ENCODE measurements at regions not wholly inside any gene's neighbourhood (a gene's known extent, or its start where the extent isn't known, plus 50 kb on each side); places are given as distances from the start of the nearest gene placed in this dataset.
"Not testable (repeated sequence)": the region's sequence is repeated elsewhere in the genome, so short reads cannot be mapped to it uniquely, and the experiment has no call there.

DNA sequence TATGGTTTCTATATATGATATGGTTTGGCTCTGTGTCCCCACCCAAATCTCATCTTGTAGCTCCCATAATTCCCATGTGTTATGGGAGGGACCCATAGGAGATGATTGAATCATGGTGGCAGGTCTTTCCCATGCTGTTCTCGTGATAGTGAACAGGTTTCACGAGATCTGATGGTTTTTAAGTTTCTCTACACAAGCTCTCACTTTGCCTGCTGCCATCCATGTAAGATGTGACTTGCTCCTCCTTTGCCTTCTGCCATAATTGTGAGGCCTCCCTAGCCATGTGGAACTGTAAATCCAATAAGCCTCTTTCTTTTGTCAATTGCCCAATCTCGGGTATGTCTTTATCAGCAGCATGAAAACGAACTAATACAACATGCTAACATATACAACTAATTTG, 252.2 kb upstream of the NRIP1 start:
- not testable (repeated sequence) for DNase-seq (ENCODE audit: low spot score)

DNA sequence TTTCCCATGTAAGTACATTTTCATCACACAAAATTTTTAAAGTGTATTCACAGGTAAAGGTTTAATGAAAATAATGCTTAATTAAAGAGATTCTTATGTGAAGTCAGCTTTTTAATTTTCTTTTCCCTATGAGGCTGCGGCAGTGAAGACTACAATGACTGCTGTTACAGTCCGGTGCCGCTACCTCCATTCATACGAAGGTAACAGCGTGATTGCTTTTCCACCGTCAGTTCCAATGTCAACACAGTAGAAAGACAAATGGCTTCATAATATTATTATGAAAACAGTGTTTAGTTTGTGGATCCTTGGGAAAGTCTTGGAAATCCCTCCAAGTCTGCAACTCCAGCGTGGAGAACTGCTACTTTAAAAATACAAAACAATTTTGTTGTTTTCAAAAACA, 254.9 kb upstream of the NRIP1 start:
- no peak for DNase-seq (ENCODE audit: low spot score)

DNA sequence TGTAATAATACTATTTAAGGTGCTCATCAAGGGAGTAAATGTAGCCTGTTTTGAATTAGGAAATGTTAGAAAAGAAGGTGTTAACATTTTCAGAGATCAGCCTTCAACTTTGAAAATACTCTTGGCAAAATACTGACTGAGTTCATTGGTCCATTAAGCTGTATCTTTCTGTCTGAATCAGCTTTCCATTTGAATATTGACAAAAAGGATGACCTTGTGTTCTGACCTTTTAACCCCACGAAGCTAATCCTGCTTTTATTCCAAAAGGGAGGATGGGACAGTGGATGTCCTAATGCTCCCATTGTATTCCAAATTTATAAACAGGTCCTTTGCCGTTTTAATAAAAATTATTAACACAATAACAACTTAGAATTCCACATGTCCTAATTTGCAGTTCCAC, 259.7 kb upstream of the NRIP1 start:
- no peak for DNase-seq (ENCODE audit: low spot score)

DNA sequence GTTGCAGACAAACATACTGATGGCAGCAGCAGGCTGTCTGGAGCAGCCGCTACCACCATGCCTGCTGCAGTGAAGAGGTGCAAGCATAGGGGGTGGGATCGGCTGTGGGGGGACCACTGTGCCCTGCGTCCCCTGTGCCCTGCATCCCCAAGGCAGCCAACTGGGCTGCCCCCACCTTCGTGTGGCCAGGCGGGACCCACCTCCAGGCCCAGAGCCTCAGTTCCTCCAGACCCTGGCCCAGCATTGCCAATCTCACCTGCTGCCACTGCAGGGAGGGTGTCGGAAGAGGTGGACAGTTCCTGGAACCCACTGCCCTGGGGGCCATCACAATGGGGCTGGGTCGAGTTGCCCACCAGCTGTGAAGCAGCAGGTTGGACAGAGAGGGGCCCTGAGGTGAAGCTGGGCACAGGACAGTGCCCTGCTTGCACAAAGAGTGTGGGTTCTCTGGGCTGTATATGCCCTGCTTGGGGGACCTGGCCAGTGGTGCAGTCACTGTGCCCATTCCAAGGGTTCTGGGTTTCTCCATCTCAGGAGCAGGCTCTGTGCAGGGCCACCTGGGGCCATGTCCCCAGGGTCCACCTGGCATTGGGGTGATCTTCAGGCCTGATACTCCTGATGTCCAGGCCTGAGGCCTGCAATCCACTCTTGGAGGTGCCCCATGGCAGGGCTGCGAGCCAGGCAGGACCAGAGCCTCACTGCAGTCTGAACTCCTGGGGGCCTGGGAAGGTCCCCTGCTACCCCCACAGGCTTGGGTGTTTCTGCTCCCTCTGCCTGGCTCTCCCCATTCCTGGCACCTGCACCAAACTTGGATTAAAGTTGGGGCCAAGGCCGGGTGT, 261.4 kb upstream of the NRIP1 start:
- no peak for DNase-seq (ENCODE audit: low spot score)

DNA sequence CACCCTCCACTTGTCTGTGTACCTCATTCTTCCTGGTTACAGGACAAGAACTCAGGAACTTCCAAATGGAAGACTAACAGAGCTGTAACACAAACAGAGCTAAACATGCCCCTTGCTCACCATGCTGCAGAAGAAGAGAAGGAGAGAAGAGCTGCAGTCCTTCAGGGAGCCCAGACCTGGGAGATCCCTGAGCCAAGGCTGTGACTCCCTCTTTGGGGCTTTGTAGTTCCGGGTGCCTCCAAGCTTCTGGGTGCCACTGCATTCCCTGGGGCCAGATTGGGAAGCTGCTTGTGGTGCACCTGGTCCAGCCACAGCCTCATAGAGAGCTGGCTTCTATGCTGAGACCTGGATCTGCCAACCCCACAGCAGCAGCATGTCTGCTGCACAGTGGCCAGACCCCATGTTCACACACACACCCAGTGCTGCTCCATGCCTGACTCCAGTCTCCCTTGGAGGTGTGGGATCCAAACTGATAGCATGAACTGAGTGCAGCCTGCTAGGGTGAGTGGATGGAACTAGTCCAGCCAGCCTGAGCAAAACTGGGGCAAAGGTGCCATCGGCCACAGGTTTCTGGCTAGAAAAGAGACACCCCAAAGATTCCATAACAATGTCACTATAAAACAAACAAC, 263.0 kb upstream of the NRIP1 start:
- DNase-seq (ENCODE audit: low spot score) = no peak

DNA sequence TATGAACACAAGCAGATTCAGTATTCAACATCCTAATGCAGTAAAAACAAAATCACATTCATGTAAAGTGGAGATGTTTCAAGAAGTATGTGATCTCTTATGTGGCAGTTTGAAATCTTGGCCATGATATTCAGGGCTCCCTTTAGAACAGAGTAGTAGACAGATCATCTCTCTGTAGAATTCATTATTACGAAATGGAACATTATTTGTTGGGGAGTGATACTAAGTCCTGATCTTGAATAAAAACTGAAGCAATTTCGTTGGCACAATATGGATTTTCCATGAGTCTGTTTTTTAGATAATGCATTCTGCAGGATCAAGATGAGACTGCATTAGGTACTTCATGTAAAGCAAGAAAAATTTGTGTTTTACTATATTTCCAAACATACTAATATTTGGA, 264.4 kb upstream of the NRIP1 start:
- DNase-seq (ENCODE audit: low spot score) = no peak

DNA sequence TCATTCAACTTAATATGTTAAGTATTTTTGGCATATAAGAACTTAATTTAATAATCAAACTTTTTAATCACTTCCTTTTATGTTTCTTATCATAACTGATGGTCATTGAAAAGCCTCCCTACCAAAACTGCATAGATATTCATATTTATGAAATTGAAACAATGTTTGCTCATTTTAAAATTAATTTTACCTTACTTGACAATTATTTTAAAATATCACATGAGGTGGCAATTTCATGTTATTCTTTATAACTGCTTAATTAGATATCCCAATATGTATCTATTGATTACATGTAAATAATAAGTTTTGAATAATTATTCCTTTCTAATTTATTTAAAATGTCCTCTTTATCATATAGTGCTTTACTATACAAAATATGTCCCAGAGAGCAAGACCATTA, 266.1 kb upstream of the NRIP1 start:
- DNase-seq (ENCODE audit: low spot score) = no peak

DNA sequence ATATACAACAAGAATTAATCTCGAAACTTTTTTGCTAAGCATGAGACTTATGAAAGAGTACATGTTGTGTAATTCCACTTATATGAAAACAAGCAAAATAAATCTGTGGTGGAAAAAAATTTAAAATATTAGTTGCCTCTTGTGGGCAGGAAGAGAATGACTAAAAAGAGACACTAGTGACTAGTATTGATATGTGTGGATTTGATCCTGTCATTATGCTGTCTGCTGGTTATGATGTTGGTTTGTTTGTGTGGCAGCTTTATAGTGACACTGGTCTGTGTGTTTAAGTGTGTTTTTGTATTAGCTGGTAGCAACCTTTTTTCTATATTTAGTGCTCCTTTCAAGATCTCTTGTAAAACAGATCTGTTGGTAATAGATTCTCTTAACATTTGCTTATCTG, 267.8 kb upstream of the NRIP1 start:
- no peak for DNase-seq (ENCODE audit: low spot score)

DNA sequence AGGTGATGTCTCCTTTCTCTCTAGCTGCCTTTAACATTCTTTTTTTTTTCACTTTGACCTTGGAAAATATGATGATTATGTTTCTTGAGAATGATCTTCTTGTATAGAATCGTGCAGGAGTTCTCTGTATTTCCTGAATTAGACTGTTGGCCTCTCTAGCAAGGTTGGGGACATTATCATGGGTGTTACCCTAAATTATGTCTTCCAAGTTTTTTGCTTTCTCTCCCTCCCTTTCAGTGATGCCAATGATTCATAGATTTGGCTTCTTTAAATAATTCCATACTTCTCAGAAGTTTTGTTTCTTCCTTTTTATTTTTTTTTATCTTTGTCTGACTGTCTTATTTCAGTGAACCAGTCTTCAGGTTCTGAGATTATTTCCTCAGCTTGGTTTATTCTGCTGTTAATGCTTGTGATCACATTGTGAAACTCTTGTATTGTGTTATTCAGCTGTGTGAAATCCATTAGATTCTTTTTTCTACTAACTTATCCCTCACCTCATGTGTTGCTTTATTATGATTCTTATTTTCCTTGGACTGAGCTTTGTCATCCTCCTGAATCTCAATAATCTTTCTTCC, 268.4 kb upstream of the NRIP1 start:
- no peak for DNase-seq (ENCODE audit: low spot score)

DNA sequence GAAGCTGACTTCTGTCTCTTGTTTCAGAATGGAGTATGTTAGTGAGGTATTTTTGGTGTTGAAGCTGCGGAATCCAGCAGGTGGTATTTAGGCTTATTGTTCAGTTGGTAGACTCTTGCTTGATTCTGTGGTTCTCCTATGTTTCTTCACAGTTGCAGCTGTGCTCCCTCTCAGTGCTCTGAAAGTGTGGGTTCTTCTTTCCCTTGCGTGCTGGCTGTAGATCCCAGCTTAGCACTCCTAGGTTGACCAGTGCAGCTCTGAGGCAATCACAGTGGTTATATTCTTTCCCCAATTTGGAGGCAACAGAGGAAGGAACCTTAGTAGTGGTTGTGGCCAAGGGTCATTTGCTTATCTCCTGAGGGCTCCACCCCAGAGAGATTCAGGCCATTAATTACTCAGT, 269.2 kb upstream of the NRIP1 start:
- DNase-seq (ENCODE audit: low spot score) = no peak

DNA sequence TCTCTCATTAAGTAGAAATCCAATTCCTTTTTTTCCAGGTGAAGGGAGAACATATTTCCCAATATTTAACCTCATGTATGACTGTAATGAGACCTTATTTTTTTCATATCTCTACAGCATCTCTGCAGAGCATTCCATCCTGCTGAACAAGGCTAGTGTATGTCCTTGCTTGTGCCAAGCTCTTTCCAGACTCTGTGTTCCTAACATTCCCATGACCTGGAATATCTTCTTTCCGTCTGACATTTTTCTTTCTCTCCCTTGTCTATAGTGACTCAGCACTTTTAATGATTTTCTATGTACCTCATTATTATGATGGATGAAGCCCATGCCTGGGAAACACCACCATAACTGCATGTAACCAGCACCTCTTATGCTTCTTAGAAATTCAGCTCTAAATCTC, 278.3 kb upstream of the NRIP1 start:
- no peak for DNase-seq (ENCODE audit: low spot score)

DNA sequence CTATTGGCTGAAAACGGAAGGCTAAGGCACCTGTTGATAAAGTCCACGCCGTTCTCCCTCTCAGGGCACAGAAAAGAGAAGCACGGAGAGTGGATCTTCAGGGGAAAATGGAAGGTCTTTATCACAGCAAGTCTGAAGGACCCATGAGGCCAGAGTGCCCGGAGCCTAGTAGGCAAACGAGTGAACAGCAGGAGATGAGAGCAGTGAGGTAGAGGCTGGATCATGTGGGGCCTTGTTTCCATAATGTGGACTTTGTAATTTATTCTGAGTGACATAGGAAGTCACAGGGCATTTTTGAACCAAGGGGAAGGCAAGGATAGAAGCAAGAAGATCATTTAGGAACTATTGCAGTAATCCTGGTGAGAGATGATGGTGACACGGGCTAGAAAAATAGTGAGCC, 287.2 kb upstream of the NRIP1 start:
- DNase-seq (ENCODE audit: low spot score) = no peak

DNA sequence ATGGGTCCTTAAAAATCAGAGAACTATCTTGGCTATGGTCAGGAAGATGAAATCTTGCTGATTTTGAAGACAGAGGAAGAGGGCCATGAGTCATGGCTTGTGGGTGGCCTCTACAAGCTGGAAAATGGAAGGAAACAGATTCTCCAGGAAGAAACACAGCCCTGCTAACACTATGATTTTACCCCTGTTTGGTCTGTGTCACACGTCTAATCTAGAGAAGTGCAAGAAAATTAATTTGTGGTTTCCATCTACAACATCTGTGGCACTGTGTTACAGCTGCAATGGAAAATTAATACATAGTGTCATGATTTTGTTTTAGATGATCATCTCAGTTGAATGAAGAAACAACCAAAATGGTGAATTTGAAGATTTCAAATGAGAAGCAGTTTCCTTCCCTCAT, 288.7 kb upstream of the NRIP1 start:
- DNase-seq (ENCODE audit: low spot score) = no peak

DNA sequence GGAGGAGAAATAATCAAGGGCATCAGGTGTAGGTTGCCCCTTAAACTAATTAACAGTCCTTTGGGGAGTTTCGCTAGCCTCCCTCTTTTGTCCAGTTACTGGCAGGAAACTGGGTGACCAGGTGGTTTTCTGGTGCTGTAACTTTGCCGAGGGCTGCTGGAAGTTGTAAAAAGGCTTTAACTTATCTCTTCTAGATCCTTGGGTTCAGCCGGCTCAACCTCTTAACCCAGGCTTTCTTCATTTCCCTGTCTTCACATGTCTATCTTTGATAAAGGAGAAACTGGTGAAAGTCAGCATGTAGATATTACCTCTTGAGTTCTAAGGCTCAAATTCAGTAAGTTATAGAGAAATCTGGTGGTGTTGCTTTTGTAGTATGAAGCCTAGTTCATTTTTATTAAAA, 289.7 kb upstream of the NRIP1 start:
- no peak for DNase-seq (ENCODE audit: low spot score)

DNA sequence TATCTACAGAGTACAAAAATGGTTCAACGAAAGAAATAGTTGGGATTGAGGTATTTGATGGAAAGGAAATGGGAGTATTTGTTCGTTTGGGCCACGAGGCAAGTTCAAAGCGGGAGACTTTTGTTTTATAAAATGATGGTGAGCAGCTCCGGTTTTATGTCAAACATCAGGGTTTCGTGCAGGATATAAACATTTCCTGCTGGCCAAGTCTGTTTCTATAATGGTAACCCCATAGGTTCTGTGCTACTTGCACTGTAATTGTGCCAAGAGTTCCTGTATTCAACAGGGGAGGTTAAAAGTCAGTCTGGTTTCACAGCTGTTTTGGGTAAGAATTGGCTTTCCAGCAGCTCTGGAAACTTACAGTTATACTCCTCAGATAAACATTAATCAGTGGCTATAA, 290.3 kb upstream of the NRIP1 start:
- DNase-seq (ENCODE audit: low spot score) = no peak

DNA sequence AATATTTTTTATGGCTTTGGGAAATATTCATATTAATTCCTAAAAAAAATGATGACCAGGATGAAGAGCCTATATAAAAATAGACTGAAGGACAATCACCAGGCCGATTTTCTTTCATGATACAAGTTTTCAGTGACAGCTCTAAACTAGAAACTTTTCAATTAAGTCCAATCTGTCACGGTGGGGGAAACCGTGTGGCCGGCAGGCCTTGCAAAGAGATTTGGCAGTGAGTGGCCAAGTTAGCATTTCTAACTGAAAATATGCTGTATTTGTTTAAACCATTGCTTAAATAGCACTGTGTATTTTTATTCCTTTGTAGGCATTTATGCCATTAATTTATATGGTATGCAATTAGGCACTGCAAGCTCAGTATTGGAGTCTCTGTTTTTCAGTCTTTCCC, 294.5 kb upstream of the NRIP1 start:
- no peak for DNase-seq (ENCODE audit: low spot score)

DNA sequence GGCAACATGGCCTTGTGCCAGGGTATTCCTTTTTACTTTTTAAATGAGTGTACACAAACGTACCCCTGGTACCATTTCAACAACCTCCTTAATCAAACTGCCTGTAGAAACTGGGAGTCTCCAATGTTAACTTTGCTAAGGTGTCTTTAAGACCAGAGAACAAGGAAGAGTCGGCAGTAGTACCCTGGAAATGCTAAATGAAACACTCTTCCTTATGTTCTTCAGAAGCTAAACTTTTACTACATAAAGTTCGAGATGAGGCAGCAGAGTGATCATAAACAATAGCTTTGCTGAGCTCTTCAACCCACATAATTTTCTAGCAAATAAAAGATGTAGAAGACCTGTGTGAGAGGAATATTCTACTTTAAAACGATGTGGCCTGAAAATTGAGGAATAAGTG, 297.7 kb upstream of the NRIP1 start:
- DNase-seq (ENCODE audit: low spot score) = no peak

DNA sequence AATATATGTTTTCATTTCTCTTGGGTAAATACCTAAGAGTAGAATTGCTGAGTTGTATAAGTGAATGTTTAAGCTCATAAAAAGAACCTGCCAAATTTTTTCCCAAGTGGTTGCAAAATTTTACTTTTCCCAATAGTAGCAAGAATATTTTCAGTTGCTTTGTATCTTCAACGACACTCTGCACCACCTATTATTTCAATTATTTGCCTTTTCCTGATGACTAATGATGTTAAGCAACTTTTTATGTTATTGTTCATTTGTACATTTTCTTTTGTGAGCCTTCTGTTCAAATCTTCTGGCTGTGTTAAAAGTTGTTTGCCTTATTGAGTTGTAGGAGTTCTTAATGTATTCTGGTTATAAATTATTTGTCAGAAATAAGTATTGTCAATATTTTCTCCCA, 299.1 kb upstream of the NRIP1 start:
- no peak for DNase-seq (ENCODE audit: low spot score)

DNA sequence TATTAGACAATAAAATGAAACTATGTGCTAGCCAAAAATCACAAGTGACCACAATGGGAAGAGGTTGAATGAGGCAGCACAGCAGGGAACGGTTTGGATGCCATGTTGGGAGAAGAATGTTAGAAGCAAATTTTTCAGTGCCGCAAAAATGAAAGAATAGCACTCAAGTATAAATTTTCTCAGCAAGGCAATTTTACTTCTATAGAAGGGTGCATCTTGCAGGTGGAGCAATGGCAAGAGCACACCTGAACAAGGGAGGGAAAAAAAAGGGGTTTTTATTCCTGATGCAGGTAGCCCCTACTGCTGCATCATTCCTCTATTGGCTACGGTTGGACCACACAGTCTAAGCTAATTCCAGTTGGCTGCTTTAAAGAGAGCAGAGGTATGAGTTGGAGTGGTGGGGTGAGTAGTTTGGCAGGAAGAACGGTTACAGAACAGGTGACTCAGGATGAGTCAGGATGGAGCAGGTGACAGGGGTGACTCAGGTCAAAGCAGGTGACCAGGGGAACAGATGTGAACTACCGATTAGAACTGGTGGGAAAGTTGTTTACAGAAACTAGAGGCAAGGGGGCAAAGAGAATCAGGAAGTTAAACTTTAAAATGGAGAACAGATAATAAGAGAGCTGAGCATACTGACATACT, 301.1 kb upstream of the NRIP1 start:
- no peak for DNase-seq (ENCODE audit: low spot score)

DNA sequence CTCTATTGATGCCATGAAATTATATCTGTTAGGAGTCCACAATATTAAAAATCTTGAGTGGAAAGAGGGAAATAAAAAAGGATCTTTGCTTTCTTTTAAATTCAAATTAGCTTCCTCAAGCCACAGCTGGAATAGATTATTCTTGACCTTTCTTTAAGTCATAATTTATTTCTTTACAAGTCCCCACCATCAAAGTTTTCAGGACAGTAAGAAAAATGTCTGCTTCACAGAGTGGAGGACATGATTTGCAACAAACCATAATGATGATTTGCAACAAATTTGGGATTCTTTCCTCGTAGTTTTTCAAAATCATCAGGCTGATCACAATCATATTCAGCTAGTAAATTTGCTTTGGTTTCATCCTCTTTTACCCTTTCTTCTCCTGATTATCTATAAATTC, 301.8 kb upstream of the NRIP1 start:
- no peak for DNase-seq (ENCODE audit: low spot score)

DNA sequence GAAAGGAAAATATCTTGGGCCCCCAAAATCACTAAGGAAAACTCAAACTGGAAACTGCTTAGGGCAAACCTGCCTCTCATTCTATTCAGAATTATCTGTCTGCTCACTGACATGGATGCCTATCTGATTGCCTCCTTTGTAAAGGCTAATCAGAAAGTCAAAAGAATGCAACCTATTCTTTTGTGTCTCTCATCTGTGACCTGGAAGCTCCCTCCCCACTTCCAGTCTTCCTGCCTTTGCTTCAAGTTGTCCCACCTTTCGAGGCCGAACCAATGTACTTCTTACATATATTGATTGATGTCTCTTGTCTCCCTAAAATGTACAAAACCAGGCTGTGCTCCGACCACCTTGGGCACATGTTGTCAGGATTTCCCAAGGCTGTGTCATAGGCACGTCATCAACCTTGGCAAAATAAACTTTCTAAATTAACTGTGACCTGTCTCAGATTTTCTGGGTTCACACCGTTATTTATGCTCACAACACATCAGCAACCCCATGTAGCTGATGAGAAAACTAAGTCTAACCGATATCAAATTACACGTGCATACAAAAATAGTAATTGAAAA, 302.3 kb upstream of the NRIP1 start:
- DNase-seq (ENCODE audit: low spot score) = no peak

DNA sequence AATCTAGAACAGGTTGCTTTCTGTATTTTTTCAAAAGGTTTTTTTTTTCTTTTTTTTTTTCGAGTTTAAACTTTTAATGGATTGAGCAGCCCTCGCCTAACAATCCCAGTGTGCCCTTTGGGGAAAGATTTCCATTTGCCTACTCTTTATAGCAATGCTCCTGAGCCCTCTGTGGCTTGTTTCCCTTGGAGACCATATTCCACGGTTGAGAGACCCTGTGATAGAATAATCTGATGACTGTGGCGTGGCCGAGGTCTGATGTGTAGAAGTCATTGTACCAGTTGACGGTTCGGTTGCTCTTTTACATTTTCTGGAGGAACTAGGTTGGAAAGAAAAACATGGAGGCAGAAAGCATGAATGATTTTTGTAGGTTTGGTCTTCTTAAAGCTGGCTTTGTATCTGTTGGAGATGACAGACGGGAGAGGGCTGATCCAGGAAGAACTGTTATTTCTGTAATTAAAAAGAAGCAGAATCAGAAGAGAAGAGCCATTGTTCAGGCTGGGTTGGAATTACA, 305.7 kb upstream of the NRIP1 start:
- no peak for DNase-seq (ENCODE audit: low spot score)

DNA sequence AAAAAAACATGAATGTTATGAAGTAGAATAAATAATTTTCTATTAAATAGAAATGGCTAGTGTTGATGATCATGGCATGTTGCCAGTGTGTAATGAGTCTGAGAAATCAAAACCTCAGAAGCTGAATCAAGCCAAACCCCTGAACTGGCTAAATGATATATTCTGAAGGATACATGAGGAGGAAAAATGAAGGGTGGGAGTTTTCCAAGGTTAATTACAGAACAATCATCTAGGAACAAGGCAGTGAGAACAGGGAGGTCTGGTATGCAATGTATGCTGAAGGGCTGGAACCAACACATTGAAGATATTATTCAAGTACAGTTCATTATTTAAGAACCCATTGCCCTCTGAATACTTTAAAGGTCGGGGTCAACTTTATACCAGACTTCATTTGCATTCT, 309.1 kb upstream of the NRIP1 start:
- no peak for DNase-seq (ENCODE audit: low spot score)
